ENCODE measurements at regions not wholly inside any gene's neighbourhood (a gene's known extent, or its start where the extent isn't known, plus 50 kb on each side); places are given as distances from the start of the nearest gene placed in this dataset.
"Not testable (repeated sequence)": the region's sequence is repeated elsewhere in the genome, so short reads cannot be mapped to it uniquely, and the experiment has no call there.

DNA sequence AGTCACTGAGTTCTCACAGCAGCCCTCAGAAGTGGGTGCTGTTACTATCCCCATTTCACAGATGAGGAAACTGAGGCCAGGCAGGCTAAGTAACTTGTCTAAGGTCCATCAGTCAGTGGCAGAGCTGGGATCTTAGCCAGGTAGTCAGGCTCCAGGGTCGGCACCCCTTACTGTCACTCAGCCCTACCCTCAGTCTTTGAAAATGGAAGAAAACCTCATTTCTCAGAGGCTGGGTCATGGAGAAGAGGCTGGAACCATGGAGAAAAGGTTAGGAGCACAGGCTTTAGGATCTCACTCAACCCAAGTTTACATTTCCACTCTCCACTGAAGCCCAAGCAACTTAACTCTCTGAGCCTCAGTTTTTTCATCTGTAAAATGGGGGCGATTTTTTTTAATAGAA is 116.2 kb upstream of the SIRPG start:
- ATAC-seq (no peak), DNase-seq (ENCODE audit: low spot score) (no peak)
- intact Hi-C loops (cut with DNase I) = no loop called here

DNA sequence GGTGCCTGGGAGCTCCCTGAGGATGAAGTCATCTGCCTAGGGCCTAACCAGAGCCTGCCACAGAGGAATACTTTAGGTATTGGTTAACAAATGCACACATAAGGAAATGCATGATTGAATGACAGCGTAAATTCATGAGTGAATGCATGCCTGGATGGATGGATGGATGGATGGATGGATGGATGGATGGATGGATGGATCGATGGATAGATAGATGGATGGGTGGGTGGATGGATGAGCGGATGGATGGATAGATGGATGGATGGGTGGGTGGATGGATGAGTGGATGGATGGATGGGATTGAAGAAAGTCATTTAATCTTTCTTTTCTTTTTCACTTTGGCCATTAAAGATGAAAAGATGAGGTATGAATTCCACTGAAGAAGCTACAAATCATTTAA is 111.9 kb upstream of the SIRPG start:
- DNase-seq (ENCODE audit: low spot score) (no peak), ATAC-seq (no peak)
- intact Hi-C loops (cut with DNase I) = loop anchor here (10.0 kb wide), 2 partner anchors 405 to 615 kb away; no protein-coding TSS in a partner anchor

DNA sequence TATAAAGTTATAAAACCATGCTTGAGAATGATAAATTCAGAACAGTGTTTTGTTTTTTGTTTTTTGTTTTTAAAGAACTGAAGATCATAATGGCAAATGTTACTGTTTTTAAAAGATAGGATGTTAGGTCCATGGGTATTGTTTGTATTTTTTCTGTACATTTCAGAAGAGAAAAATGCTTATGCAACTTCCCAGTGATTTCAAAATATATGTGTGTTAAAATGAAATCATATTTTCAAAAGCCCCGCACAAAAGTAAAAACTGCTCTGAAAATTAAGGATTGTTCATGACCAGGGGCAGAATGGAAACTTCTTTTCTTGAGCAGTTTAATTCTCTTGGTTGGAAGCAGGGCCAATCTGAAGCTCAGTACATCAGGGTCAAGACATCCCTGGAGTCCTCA is 109.2 kb upstream of the SIRPG start:
- no peak for ATAC-seq
- intact Hi-C loops (cut with DNase I) = loop anchor here (10.0 kb wide), 2 partner anchors 408 to 612 kb away; no protein-coding TSS in a partner anchor
- DNase-seq (ENCODE audit: low spot score) = no peak

DNA sequence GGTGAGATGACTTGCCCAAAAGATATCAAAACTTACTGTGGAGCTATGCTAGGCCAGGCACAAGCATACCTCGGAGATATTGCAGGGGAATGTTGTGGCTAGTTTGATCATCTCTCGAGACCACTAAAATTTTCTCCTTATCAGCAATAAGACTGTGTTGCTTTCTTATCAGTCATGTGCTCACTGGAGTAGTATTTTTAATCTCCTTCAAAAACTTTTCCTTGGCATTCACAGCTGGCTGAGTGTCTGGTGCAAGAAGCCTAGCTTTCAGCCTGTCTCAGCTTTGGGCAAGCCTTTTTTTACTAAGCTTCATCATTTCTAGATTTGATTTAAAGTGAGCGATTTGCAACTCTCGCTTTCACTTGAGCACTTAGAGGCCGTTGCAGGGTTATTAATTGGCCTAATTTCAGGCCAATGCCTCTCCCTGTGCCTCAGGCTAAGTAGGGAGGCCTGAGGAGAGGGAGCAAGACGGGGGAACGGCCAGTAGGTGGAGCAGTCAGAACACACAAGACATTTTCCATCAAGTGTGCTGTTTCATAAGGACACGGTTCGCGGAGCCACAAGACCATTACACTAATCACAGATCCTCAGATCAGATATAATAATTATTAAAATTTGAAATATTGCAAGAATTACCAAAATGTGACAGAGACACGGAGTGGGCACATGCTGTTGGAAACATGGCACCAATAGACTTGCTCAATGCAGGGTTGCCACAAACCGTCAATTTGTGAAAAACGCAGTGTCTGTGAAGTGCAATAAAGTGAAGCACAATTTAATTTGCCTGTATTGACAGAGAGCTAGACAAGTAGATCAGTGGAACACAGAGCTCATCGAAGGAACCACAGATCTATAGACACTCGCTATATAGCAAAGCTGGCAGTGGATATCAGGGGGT is 106.8 kb upstream of the SIRPG start:
- intact Hi-C loops (cut with DNase I) = loop anchor here (10.0 kb wide), 2 partner anchors 410 to 610 kb away; no protein-coding TSS in a partner anchor
- ATAC-seq (peak; percentile 96), DNase-seq (ENCODE audit: low spot score) (peak; percentile 89)

DNA sequence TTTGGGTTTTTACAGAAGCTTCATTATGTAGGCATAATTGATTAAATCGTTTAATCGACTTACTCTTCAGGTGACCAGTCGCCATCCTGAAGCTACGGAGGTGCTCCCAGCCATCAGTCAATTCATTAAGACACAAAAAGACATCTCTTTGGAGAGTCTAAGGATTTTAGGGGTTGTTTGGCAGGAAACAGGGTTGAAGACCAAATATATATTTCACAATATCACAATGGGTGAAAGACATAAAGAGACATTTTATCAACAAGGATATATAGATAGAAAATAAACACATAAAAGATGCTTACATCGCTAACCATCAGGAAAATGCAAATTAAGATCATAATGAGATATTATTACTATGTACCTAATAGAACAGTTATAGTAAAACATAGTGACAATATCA is 104.0 kb upstream of the SIRPG start:
- intact Hi-C loops (cut with DNase I) = loop anchor here (10.0 kb wide), 2 partner anchors 413 to 607 kb away; no protein-coding TSS in a partner anchor
- no peak for DNase-seq (ENCODE audit: low spot score)
- no peak for ATAC-seq

DNA sequence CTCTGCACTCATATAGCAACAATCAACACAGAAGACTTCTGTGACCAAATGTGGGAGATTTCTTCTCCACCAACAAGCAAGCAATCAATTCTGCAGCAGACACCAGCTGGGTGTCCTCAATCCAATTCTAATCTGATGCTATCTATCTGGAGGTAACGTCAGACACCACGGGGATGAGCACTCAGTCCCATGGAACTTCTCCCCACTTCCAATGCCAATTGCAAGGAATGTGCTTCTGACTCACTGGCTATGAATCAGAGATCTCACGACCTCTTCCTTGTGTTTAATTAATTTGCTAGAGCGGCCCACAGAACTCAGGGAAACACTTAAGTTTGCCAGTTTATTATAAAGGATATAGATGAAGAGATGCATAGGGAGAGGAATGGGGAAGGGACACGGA is 103.5 kb upstream of the SIRPG start:
- intact Hi-C loops (cut with DNase I) = loop anchor here (10.0 kb wide), 2 partner anchors 414 to 606 kb away; no protein-coding TSS in a partner anchor
- no peak for ATAC-seq
- no peak for DNase-seq (ENCODE audit: low spot score)

DNA sequence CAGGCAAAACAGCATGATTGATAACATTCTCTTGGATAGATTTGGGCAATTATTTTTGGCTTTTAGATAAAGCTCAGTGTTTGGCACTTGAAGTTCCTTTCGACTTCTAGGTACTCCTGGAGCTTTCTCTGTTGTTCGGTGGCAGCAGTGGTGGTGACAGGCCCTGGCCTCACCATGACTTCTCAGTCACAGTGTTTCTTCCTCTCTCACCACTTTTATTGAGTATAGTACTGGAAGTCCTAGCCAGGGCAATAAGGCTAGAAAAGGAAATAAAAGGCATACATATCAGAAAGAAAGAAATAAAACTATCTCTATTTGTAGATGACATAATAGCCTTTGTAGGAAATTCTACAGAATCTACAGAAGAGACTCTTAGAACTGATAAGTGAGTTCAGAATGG is 101.2 kb upstream of the SIRPG start:
- ATAC-seq (no peak), DNase-seq (ENCODE audit: low spot score) (no peak)
- intact Hi-C loops (cut with DNase I) = no loop called here

DNA sequence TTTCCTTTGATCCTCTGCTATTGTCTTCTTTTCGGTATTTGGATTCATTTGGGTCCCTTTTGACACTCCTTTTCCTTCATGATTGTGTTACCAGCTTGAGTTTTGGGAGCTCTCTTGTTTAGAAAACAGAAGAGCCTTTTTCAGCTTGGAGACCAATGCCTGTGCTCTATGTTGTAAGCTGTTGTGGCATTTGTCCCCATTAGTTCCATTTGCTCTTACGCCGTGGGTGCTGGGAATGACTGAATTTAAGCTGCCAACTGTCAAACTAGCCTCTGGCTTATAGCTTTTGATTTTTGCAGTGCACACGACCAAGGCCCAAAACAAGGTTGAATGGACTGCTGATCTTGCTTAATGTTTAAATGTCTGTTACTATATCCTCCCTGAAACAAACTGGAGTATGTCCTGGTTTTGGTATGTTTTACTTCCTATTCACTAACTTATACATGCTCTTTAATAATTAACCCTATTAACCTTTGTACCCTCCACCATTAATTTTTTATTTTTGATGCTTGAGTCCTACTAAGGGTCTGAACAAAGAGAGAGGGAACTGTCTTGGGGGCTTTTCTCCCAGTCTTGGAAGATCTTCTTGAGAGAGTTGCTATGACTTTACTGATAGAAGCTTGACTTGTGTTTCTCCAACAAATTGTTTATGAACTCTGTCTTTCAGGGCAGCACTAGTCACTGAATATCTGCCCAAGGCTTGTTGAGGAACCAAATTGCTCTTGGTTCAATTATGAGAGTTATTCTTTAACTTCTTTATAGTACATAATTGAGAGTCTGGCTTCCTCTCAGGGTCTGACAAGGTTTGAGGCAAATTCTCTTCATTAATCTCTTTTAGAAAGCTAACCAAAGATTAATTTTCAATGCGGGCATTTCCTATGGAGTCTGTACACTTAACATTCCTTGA is 100.3 kb upstream of the SIRPG start:
- intact Hi-C loops (cut with DNase I) = no loop called here
- no peak for ATAC-seq

DNA sequence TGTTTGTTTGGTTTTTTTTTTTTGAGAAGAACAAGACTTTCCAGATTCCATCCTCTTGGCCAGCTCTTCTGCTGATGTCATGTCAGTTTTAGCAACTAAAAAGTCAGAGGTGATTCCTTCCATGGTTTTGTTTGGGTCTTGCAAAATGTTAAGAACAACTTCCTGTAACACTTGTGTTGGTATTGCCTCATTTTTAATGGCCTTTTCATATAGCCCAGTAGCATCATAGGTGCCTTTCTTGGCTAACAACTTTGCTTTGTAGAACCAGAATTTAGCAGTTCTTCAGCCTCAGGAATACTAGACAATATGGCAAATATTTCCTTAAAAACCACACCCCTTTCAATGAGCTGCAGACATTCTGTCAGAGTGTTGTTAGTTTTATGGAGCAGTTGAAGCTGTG is 99.5 kb upstream of the SIRPG start:
- intact Hi-C loops (cut with DNase I) = no loop called here
- DNase-seq (ENCODE audit: low spot score) = no peak
- no peak for ATAC-seq

More for the DNA sequence above, 100.3 kb upstream of the SIRPG start:
- no peak for DNase-seq (ENCODE audit: low spot score)

DNA sequence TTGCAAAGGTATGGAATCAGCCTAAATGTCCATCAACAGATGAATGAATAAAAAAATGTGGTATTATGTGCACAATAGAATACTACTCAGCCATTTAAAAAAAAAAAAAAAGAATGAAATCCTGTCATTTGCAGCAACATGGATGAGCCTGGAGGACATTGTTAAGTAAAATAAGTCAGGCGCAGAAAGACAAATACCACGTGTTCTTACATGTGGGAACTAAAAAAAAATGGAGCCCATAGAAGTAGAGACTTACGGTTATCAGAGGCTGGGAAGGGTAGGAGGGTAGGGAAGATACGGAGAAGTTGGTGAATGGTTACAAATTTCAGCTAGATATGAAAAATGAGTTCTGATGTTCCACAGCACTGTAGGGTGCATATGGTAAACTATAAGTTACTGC is 97.2 kb upstream of the SIRPG start:
- intact Hi-C loops (cut with DNase I) = no loop called here
- ATAC-seq = no peak
- no peak for DNase-seq (ENCODE audit: low spot score)

DNA sequence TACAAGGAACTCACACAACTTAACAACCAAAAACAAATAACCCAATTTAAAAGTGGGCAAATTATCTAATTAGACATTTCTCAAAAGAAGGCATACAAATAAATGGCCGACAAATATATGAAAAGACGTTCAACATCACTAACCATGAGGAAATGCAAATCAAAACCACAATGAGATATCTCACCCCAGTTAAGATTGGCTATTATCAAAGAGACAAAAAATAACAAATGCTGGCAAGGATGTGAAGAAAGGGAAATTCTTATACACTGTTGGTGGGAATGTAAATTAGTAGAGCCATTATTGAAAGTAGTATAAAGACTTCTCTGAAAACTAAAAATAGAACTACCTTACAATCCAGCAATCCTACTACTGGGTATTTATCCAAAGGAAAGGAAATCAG is 96.7 kb upstream of the SIRPG start:
- intact Hi-C loops (cut with DNase I) = no loop called here
- ATAC-seq = no peak
- no peak for DNase-seq (ENCODE audit: low spot score)

DNA sequence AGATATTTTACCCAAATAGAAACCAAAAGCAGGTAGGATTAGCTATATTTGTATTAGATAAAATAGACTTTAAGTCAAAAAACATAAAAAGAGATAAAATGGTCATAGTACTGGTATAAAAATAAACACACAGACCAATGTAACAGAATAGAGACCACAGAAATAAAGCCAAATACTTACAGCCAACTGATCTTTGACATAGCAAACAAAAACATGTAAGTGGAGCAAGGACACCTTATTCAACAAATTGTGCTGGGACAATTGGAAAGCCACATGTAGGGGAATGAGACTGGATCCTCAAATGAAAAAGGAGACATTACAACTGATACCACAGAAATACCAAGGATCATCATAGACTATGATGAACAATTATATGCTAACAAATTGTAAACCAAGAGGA is 94.5 kb upstream of the SIRPG start:
- intact Hi-C loops (cut with DNase I) = no loop called here
- DNase-seq (ENCODE audit: low spot score) (no peak), ATAC-seq (no peak)

DNA sequence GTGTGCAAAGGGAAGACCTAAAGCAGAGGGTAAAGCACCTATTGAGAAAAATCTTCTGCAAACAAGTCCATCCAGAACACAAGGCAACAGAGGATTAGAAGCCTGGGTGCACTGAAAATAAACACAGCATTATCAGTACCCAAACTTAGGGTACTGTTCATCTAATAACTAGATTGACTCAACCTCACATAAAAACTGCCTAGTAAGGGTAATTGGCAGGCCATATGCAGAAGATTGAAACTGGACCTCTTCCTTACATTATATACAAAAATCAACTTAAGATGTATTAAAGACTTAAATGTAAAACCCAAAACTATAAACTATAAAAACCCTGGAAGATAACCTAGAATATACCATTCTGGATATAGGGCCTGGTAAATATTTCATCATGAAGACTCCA is 91.2 kb upstream of the SIRPG start:
- ATAC-seq = no peak
- no peak for DNase-seq (ENCODE audit: low spot score)
- intact Hi-C loops (cut with DNase I) = no loop called here

DNA sequence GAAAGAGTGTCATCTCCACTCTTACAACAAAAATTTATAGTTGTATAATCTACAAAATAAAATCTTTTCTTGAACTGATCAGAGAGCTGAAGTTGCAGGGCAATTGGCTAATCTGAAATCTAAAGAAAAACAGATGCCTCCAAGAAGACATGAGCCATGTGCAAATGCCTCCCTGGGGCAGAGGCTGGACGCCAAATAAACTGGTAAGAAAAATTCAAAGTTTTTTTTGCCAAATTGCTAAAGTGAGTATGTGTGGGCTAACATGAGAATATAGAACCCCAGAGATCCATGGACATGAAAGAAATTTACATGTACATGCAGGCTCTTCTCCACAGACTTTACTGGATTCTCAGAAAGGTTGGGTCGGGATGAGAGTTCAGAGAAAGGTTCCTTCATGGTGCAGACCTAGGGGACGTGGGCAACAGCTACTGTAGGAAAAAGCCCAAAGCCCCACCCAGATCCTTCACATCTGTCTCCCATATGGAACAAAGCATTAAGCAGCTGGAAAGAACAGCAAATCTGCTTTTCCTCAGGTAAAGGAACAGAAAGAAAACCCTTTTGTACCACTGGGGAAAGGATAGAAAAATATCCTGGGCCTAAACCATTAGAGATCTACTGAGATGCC is 90.5 kb upstream of the SIRPG start:
- intact Hi-C loops (cut with DNase I) = no loop called here
- ATAC-seq (no peak), DNase-seq (ENCODE audit: low spot score) (no peak)

DNA sequence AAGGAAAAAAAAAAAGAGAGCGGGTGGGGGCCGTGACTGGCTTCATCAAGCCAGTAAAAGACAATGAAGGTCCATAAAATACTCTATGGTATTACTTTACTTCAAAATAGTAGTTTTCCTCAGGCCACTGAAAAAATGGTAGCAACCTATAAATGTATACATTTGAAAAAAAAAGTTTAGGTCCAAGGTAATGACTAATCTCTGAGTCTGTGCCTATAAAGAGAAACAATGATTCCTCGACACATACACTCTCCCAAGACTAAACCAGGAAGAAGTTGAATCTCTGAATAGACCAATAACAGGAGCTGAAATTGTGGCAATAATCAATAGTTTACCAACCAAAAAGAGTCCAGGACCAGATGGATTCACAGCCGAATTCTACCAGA is 84.5 kb upstream of the SIRPG start:
- ATAC-seq; DNase-seq (ENCODE audit: low spot score); intact Hi-C loops (cut with DNase I): not testable (repeated sequence)

DNA sequence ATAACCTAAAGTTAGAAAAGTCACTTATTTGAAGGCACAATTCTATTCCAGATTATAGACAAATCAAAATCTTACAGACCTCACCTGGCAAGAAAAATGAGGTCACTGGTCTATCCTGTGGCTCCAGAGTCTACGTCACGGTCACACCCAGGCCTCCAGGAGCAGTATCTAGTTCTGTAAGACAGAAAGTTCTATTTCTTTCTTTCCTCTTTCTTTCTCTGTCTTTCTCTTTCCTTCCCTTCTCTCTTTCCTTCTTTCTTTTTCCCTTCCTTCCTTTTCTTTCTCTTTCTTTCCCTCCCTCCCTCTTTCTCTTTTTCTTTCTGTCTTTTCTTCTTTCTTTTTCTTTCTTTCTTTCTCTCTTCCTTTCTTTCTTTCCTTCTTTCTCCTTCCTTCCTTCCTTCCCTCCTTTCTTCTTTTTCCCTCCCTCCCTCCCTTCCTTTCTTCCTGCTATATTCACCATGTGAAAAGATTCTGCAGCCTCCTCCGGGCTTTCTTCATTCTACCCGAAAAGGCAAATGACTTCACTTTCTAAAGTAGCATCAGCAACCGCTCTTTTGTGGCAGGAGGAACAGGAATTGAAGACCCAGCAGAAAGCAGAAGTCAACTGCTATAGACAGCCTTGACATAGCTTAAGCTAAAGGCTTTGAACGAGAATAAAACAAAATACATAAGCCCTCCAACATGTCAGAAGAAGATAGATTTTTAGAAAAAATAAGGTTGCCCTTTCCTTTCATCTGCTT is 83.9 kb upstream of the SIRPG start:
- ATAC-seq = no peak
- DNase-seq (ENCODE audit: low spot score) = no peak
- intact Hi-C loops (cut with DNase I) = no loop called here

DNA sequence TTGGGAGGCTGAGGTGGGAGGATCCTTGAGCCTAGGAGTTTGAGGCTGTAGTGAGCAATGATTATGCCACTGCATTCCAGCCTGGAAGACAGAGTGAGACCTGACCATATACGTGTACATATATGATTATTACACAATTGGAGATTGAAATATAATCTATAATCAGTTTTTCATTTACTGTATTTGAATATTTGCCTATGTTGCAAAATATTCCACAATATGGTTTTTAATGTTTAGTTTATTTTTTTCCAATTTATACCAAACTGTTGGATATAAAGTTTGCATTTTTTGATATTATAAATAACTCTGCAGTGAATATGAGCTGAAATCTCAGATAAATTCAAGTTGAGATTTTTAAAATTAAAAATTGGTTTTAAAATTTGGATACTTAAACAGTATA is 79.6 kb upstream of the SIRPG start:
- intact Hi-C loops (cut with DNase I) = no loop called here
- ATAC-seq (no peak), DNase-seq (ENCODE audit: low spot score) (no peak)

DNA sequence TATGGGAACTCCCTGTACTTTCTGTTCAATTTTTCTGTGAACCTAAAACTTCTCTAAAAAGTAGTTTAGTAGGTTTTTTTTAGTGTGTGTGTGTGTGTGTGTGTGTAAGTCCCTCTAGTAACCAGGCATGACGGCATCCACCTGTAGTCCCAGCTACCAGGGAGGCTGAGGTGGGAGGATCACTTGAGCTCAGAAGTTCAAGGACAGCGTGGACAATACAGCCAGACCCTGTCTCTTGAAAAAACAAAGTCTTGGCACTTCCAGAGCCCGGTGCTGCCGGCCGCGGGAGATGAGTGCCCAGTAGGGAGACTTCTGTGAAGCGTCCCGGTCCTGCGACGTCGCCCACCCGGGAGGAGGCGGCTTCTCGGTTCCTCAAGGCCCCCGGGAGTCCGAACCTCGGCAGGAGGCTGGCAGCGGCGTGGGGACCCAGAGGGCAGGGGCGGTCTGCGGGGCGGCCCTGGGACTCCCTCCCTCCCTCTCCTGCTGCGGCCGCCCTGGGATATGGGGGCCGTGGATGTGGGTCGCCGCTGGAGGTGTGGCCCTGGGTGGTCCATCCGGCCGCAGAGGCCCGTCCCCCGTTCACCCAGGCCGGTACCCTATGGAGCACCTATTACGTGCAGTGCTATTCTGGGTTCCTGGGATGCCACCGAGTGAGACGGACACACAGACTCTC is 78.0 kb upstream of the SIRPG start:
- DNase-seq (ENCODE audit: low spot score) (no peak), ATAC-seq (no peak)
- intact Hi-C loops (cut with DNase I) = no loop called here

Data from sciatic nerve (tissue), 2 donors.